HG02852 (cell line): ENCODE measurements at regions not wholly inside any gene's neighbourhood (a gene's known extent, or its start where the extent isn't known, plus 50 kb on each side); places are given as distances from the start of the nearest gene placed in this dataset.
"Not testable (repeated sequence)": the region's sequence is repeated elsewhere in the genome, so short reads cannot be mapped to it uniquely, and the experiment has no call there.

Source experiments
- ATAC-seq: cut with Tn5 transposase; IDR thresholded peaks from one replicate; pipeline ENCODE4 v1.9.1; 2021; ENCODE audit warnings: mild to moderate bottlenecking, moderate library complexity; ENCODE audit not compliant: unreplicated experiment

GRCh38 chr7:84738583-84739150, 448.2 kb downstream of the SEMA3D start:
- ATAC-seq = no peak

- ATAC-seq = no peak
Observed at GRCh38 chr7:84735677-84736076, 451.2 kb downstream of the SEMA3D start.

GRCh38 chr7:84735011-84735410, 451.8 kb downstream of the SEMA3D start:
- ATAC-seq = no peak

- not testable (repeated sequence) for ATAC-seq
Observed at GRCh38 chr7:84733976-84734375, 452.9 kb downstream of the SEMA3D start.

- not testable (repeated sequence) for ATAC-seq
Observed at GRCh38 chr7:84730864-84731263, 456.0 kb downstream of the SEMA3D start.

GRCh38 chr7:84729284-84729683, 457.6 kb downstream of the SEMA3D start:
- ATAC-seq = no peak

- ATAC-seq = no peak
Observed at GRCh38 chr7:84722734-84723133, 464.1 kb downstream of the SEMA3D start.

- no peak for ATAC-seq
Observed at GRCh38 chr7:84722086-84722485, 464.8 kb downstream of the SEMA3D start.

GRCh38 chr7:84720456-84721097, 466.3 kb downstream of the SEMA3D start:
- no peak for ATAC-seq

- ATAC-seq = no peak
Observed at GRCh38 chr7:84714765-84715164, 472.1 kb downstream of the SEMA3D start.

- ATAC-seq = no peak
Observed at GRCh38 chr7:84712374-84713121, 474.3 kb downstream of the SEMA3D start.

- ATAC-seq = not testable (repeated sequence)
Observed at GRCh38 chr7:84710538-84710937, 476.3 kb downstream of the SEMA3D start.

GRCh38 chr7:84705706-84706105, 481.1 kb downstream of the SEMA3D start:
- ATAC-seq = no peak

GRCh38 chr7:84705079-84705478, 481.8 kb downstream of the SEMA3D start:
- ATAC-seq = no peak

GRCh38 chr7:84704380-84704779, 482.5 kb downstream of the SEMA3D start:
- no peak for ATAC-seq

GRCh38 chr7:84701524-84702306, 485.1 kb downstream of the SEMA3D start:
- ATAC-seq = no peak

GRCh38 chr7:84700563-84701370, 486.1 kb downstream of the SEMA3D start:
- no peak for ATAC-seq

- no peak for ATAC-seq
Observed at GRCh38 chr7:84697506-84697905, 489.4 kb downstream of the SEMA3D start.

- no peak for ATAC-seq
Observed at GRCh38 chr7:84693483-84693882, 493.4 kb downstream of the SEMA3D start.

- ATAC-seq = no peak
Observed at GRCh38 chr7:84688671-84689070, 494.1 kb upstream of the SEMA3A start.

- ATAC-seq = no peak
Observed at GRCh38 chr7:84686373-84686772, 491.8 kb upstream of the SEMA3A start.
